HS-5 (cell line): ENCODE measurements at regions not wholly inside any gene's neighbourhood (a gene's known extent, or its start where the extent isn't known, plus 50 kb on each side); places are given as distances from the start of the nearest gene placed in this dataset.

Experiments
- DNase-seq: peaks from one replicate; pipeline ENCODE4 v3.0.0-alpha.2; 2012; ENCODE audit warnings: low read depth

GRCh38 chr2:237271698-237272652 is 142.0 kb downstream of the COL6A3 start:
- no peak for DNase-seq
